Activated T-cell treated with anti-CD3 and anti-CD28 coated beads for 24 hours (primary cell): ENCODE measurements at regions not wholly inside any gene's neighbourhood (a gene's known extent, or its start where the extent isn't known, plus 50 kb on each side); places are given as distances from the start of the nearest gene placed in this dataset.
A peak's percentile ranks its signal among the peaks of the same experiment; 100 is the strongest.
"Not testable (repeated sequence)": the region's sequence is repeated elsewhere in the genome, so short reads cannot be mapped to it uniquely, and the experiment has no call there.

ENCODE experiments used
- DNase-seq: peaks from one replicate; pipeline ENCODE4 v3.0.0-alpha.2; 2020; ENCODE audit warnings: low read depth

DNA sequence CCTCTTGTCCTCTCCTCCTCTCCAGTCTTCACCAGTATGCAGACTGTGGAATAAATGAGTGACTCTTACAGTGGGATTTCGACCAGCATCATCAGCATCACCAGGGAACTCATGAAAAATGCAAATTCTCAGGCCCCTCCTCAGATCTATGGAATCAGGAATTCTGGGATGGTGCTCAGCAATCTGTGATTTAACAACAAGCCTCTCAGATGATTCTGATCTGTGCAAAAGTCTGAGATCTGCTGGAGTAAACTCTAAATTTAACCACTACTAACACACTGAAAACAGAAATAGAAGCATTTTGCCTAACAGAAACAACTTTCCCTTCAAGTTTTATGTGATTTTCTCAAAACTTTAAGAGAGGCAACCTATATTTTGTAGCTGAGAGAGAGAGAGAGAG, 124.8 kb upstream of the FAM3C start:
- no peak for DNase-seq

DNA sequence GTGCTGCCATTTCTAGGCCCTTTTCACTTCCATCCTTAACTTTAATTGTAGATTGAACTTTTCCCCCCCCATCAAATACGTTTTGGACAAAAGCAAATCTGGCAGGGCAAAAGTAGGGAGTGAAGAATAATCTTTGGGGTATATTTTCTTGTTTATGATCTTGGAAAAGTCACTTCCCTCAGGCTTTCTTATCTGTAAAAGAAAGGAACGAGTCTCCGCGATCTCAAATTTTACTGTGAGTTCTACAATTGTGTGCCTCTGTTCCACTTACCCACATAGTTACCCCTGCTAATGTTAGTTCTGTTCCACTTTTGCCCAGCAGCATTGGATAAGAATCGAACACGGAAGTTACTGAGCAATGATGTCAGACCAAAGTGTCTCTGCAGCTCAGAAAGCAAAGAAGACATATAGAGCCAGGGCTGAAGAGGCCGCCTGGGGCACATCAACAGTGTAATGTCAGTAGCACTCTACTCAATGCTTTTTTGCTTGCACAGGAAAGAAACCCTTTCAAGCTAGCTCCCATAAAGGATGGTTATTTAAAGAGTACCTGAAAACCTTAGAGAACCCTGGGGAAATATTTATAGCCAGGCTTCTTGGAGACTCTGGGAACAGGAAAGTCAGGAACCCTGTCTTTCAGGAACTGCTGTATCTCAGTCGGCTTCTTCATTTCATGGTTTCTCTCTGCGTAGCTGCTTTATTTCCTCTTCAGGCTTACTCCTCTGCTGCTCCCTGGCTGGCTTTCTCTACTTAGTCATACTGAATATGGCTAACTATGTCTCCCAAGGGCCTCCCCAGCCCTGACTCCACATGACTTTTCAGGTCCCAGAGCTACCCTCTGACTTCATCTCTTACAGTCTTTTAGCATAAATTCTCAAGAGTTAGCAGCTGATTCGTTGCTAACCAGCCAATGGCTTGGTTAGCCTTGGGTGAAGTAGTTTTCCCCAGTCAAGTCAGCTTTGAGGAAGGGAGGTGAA, 123.7 kb upstream of the FAM3C start:
- no peak for DNase-seq

DNA sequence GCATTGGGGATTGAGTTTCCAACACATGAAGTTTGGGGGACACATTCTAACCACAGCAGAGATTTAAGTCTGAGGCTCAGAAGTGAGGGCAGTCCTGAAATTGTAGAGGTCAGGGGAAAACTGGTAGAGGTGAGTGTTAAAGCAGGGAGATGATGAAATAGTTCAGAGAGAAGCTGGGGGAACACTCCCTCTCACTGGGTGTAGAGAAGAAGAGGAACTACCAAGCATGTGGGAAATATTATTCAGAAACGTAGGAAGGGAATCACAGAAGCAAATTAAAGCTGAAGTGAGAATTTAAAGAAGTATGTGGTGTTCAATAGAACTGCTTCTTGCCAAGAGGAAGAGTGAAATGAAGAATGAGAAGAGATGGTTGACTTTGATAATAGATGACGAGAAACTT, 121.5 kb upstream of the FAM3C start:
- DNase-seq = no peak

DNA sequence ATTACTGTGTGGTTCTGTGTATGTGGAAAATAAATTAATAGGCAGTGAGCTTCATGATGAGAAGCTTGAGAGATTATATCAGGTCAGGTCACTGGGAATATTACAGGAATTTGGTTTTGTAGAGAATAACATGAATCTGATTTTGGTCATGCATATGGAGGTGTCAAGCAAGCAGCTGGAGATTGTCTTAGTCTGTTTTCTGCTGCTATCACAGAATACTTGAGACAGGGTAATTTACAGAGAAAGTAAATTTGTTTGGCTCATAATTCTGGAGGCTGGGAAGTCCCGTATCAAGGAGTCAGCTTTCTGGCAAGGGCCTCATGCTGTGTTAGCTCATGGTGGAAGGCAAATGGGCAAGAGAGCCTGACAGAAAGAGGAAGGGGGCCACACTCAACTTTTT, 120.7 kb upstream of the FAM3C start:
- DNase-seq = no peak

DNA sequence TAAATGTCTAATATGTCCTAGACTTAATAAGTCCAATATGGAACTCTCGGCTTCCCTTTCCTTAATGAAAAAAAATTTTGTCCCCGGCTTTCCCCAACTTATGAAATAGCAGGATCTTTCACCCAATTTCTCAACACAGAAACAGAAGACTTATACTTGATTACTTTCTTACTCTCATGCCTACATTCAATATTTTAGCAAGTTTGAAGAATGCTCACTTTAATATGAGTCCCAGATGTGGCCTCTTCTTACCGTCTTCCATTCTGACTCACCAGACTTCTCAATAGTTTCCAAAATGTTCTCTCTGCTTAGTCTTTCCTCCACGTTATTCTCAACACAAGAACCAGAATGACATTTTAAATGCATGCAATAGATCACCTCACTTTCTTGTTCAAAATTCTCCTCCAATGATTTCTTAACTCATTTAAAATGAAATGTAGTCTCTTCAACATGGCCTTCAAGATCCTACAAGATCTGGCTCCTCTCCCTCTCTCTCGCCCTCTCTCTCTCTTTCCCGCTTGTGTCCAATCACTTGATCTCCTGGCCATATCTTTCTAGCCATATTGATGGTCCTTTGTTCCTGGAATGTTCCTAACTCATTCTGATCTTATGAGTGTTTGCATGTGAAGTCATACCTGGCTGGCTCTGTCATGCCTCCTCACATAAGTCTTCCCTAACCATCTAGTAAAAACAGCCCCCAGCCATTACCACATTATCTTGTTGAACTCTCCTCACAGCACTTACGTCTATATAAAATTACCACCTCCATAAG, 119.7 kb upstream of the FAM3C start:
- no peak for DNase-seq

DNA sequence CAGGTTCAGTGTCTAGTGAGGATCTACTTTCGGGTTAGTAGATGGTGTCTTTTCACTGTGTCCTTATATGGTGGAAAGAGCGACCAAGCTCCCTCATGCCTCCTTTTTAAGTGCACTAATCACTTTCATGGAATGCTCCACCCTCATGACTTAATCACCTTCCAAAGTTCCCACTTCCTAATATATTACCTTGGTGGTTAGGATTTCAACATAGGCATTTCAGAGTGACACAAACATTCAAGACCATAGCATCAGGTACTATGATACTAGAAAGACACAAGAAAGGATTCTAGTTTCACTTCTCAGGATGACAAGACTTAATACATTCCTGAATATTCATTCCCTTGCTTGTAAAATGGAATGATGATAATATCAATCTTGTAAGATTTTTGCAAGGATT, 119.1 kb upstream of the FAM3C start:
- DNase-seq = no peak

DNA sequence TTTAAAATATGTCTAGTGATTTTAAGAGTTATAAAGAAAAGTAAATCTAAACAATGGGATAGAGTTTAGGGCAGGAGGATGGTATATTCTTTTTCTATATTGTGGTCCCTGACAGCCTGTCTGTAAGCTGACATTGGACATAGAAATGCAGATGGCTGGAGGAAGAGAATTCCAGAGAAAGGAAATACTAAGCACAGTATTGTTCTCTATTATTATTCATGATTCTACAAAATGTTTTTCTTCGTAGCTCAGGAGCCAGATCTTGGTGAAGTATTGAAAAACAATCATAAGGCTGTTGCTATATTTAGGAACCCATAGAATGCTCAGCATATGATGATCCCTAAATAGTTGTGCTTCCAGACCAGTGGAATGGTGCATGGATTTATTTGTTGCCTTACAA, 117.0 kb upstream of the FAM3C start:
- no peak for DNase-seq

DNA sequence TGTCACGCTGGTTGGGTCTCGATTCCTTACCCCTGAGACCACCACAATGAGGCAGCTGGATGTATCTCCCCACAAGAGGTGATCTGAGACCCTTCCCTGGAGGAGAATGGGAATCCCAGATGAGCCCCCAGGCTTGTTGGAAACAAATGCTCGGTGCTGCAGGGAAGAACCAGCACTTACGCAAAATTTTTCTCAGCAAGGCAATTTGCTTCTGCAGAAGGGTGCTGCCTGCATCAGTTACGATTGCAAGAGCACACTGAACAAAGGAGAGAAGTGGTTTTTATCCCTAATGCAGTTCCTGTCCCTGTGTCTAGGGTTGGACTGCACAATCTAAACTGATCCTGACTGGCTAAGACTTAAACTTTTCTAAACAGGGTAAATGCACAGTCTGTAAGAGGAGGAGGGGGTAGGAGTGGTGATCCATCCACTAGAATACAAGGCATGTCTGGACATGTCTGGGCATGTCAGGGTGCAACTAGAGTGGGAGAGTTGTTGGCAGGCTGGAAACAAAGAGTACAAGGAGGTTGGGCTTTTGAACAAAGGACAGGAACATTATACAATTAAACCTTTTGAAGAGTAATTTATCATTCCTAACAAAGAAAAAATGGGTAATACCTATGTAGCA, 114.9 kb upstream of the FAM3C start:
- DNase-seq = no peak

DNA sequence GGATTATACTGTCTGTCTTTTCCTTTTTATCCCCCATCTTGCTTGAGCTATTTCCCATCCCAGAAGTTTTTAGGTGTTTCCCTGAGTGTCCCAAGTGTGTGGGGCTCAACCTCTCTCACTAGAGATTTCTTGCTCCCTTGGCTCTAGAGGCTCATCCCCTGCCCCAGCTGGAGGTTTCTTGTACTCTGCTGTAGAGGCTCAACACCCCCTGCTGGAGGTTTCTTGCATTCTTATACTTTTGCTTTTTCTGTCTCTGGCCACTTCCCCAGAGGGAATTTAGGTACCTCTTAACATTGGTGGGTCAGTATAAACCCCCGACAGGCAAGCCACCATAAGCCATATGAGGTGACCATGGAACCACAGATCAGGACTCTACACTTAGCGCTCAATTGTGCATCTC, 114.2 kb upstream of the FAM3C start:
- DNase-seq = no peak

DNA sequence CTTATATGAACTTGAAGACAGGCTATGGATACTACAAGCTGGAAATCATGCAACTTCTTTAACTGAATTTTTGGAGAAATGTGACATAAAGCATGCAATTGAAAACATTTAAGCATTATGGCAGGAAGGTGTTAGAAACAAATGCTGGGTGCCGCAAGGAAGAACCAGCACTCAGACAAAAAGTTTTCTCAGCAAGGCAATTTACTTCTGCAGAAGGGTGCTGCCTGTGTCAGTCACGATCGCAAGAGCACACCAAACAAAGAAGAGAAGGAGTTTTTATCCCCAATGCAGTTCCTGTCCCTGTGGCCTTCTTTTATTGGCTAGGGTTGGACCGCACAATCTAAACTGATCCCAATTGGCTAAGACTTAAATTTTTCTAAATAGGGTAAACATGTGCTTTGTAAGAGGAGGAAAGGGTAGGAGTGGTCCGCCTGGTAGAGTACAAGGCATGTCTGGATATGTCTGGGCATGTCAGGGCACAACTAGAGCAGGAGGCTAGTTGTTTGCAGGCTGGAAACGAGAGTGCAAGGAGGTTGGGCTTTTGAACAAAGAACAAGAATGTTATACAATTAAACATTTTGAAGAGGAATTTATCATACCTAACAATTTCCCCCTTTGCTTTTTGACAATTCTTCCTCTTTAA, 109.6 kb upstream of the FAM3C start:
- no peak for DNase-seq

DNA sequence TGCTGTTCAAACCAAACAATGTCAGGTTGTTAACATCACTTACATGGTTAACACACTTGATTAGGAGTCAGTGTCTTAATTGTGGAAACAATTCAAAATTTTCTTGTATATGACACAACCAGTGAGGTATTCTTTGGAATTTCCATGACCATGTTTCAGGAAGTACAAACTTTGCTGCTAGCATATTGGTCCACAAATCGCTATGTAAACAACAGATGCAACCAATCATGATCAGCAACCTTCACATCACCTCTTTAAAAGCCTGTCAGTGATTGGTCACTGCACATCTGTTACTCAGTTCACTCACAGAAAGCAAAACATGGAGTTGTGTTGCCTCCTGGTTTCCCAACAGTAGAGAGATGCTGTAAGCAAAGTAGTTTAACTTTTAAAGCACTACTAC, 108.9 kb upstream of the FAM3C start:
- DNase-seq = no peak

DNA sequence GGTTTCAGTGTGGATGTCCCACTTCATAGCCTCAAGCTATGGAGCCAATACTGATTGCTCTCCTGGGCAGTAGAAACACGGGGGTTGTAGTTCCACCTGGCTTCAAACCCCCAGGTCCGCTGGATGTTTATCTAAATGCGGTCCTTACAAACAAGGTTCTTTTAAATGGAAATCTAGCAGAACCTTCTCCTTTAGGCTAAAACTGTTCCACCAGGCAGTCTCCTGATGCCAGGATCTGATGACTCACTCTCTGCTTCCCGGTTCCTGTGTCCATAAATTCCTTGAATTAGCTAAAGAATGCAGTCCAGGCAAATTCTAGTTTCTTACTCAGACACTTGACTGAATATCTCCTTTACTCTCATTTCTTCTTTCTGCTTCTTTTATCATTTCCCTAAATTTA, 108.4 kb upstream of the FAM3C start:
- no peak for DNase-seq

DNA sequence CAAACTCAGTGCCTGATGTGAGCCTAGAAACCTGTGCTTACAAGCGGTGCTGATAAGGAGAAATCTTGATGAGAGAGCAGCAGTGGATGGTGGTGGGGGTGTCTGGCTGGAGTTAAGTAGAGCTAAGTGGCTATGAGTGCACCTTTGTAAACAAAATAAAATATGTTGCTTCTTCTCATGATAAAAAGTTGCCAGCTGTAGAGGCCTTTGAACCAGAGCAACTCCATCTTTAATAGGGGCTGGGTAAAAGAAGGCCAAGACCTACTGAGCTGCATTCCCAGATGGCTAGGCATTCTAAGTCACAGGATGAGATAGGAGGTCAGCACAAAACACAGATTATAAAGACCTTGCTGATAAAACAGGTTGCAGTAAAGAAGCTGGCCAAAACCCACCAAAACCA, 107.6 kb upstream of the FAM3C start:
- no peak for DNase-seq

DNA sequence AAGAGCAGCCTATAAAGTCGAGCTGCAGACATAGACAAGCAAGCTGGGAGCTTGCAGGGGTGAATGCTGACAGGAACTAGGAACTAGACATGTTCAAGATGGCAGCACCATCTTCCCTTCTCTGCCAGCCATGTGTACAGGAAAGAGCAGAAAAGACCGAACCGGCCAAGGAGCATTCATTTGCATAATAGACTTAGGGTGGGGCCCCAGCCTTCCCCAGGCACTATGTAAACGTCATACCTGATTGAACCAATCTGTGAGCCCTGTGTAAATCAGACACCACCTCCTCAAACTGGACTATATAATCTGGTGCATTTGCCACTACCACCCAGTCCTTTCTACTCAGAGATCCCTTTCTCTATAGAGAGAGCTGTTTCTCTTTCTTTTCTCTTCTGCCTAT, 106.9 kb upstream of the FAM3C start:
- DNase-seq = no peak

DNA sequence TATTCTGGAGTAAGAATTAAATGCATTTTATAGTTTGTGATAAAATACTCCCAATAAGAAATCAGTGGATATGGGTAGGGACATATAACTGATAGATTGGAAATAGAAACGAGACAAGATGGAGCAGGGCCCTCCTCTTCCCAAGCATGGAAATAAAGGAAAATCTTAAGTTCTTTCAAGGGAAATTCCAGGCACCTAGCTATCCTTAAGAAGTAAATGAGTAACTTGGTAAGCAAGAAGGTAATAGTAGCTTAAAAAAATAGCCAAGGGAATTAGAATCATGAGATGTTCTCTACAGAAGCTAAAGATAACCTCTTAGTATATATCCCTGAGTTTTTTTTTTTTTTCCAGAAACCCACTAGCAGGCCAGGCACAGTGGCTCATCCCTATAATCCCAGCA, 105.5 kb upstream of the FAM3C start:
- DNase-seq = no peak

DNA sequence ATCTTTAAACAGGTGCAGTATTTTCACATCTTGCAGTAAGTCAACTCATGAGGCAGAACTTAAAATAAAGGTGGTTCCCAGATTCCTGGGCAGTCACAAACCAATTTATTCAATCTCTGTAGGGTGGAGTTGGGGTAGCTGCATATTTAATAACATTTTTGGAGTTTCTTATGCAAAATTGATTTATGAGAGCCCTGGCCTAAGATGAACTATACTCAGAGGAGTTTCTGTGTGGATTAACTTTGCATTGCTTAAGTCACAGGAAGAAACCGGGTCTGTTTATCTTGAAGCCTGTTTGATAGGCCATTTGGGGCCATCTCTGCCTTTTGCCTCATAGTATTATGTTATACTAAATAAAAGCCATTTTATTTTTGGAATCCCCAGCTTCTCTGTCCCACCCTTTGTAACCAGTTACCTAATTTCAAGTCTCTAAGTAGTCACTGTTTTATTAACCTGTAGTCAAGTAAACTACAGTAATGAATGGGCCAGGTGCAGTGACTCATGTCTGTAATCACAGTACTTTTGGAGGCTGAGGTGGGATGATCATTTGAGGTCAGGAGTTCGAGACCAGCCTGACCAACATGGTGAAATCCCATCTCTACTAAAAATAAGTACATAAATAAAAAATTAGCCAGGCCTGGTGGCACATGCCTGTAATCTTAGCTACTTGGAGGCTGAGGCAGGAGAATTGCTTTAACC, 104.4 kb upstream of the FAM3C start:
- DNase-seq = no peak

DNA sequence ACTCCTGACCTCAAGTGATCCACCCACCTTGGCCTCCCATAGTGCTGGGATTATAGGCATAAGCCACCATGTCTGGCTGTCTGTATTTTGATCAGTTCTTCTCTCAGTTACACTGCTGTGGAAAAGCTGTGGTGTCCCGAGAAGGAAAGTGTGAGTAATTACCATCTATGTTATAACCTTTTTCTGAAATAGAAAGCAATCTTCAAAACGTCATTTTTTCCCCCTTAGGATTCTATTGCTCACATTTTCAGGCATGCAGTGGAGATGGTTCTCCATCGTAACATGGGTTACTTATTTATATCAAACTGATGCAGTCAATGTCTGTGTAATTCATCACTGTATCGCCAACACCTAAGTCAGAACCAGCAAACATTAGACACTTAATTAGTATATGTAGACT, 103.5 kb upstream of the FAM3C start:
- peak; percentile 27 for DNase-seq

DNA sequence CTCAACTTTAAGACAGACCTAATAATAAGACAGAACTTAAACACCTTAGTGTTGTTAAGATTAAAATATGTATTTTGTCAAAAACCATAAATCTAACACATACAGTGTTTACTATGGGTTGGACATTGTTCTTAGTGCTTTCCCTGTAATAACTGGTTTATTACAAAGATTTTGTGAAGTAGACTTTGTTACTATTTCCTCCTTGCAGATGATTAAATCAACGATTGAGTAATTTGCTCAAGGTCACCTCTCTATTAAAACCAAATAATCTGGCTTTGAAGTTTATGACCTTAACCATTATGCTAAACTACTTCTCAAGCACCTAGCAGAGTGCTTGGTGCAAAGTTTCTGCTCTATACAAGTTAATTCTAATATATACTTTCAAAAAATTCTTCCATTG, 102.7 kb upstream of the FAM3C start:
- DNase-seq = no peak

DNA sequence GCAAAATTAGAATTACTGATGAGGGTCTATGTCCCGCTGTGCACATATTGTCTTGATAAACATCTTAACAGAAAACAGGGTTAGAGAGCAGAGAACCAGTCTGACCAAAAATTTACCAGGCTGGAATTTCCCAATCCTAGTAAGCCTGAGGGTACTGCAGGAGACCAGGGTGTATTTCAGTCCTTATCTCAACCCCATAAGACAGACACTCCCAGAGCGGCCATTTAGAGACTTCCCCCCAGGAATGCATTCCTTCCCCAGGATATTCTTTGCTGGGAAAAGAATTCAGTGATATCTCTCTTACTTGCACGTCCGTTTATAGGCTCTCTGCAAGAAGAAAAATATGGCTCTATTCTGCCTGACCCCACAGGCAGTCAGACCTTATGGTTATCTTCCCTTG, 101.4 kb upstream of the FAM3C start:
- DNase-seq = not testable (repeated sequence)

DNA sequence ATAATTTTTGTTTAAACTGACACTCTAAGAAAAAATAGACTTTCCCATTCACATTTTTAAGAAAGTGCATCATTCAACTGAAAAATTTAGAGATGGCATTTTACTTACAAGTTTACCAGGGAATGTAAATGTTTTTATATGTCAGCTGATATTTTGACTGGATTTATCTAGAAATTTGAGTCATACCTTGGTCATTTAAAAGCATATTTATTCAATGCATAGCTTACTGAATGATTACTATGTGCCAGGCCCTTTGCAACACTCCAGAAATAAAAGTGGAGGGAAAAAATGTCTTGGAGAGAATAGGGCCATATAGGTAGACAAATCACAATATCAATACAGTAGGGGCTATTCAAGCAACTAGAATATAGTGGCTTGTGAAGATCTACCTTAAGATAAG, 98.4 kb upstream of the FAM3C start:
- no peak for DNase-seq

DNA sequence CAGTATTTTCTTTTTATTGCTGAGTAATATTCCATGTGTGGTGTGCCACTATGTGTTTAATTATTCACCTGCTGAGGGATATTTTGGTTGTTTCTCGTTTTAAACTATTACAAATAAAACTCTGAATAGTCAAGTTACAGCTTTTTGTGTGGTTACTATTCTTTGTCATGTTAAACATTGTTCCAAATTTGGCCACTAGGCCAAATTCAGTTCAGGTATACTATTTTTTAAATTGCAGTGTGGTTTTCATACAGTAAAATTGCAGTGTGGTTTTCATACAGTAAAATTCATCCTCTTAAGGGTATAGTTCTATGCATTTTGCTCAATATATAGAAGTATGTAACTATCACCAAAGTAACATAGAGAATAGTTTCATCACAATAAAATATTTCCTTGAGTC, 97.4 kb upstream of the FAM3C start:
- DNase-seq = no peak

DNA sequence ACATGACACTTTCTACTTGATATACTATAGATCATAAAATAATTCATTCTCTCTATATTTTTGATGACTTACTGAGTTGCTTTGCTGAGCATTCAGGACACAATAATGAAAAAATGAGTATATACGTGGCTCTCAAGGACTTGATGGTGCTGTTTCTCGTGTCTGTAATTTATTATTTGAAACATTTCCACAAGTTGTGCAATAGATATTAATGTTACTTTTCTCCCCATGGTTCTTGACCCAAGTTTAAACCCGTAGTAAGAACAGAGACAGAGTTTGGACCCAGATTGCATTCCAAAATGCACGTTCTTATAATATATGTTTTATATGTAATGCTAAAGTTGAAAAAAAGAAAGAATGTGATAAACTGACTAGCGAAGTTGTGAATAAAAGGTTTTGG, 94.2 kb upstream of the FAM3C start:
- no peak for DNase-seq
